Ectodermal cell (in vitro differentiated cells): ENCODE measurements at regions not wholly inside any gene's neighbourhood (a gene's known extent, or its start where the extent isn't known, plus 50 kb on each side); places are given as distances from the start of the nearest gene placed in this dataset.

Experiments used
- H3K27ac ChIP-seq: 2 replicates; pipeline ENCODE4 v1.7.0; 2013; ENCODE audit warnings: mild to moderate bottlenecking, low read depth, low read length; ENCODE audit not compliant: insufficient read depth, poor library complexity, severe bottlenecking
- H3K27me3 ChIP-seq: 2 replicates; pipeline ENCODE4 v1.7.0; 2013; ENCODE audit warnings: mild to moderate bottlenecking, low read length; ENCODE audit not compliant: insufficient read depth, control insufficient read depth, poor library complexity, severe bottlenecking
- H3K36me3 ChIP-seq: one replicate; pipeline ENCODE4 v1.7.0; 2013; ENCODE audit warnings: low read length; ENCODE audit not compliant: control insufficient read depth, insufficient read depth
- H3K4me1 ChIP-seq: one replicate; pipeline ENCODE4 v1.7.0; 2013; ENCODE audit warnings: low read length; ENCODE audit not compliant: control insufficient read depth, insufficient read depth
- H3K4me3 ChIP-seq: 2 replicates; pipeline ENCODE4 v1.7.0; 2013; ENCODE audit warnings: low read depth, low read length, control low read depth; ENCODE audit not compliant: insufficient read depth
- H3K9me3 ChIP-seq: 2 replicates; pipeline ENCODE4 v1.7.0; 2013; ENCODE audit warnings: mild to moderate bottlenecking, low read length, moderate library complexity; ENCODE audit not compliant: control insufficient read depth
- WGBS, 2 experiments: methylation state at CpG; one replicate each; pipeline ENCODE4 v1.1.7; 2013; ENCODE audit warnings: missing lambda C conversion rate in 2 of 2; 5-methylcytosine and 5-hydroxymethylcytosine counted together

DNA sequence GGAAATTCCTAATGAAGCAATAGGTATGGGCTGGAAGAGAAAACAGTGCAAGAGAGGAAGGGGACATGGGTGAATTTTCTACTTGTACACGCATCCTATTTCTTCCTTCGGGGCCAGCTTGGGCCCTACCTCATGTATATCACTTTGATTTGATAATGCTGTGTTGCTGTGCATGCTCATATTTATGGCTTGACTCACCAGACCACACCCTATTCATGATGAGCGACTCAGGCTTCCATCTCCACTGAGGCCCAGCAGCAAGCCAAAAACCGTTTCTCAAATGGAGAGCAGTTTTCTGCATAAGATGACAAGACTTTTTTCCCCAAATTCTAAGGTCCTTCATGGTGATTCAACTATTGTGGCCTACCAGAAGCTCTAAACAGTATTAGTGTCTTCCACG is 2039.1 kb upstream of the CDH9 start:
- no peak overlapping the region for H3K4me3 ChIP-seq
- H3K9me3 ChIP-seq: no peaks in the 10 kb centered on the region
- no peak overlapping the region for H3K27ac ChIP-seq
- no peaks in the 10 kb centered on the region for H3K27me3 ChIP-seq
- H3K36me3 ChIP-seq: no peaks in the 10 kb centered on the region
- 66 to 68% methylated on average over 4 of the region's 5 CpGs for WGBS, 2 experiments
- H3K4me1 ChIP-seq: peaks cover 7% of the 10 kb centered on the region

DNA sequence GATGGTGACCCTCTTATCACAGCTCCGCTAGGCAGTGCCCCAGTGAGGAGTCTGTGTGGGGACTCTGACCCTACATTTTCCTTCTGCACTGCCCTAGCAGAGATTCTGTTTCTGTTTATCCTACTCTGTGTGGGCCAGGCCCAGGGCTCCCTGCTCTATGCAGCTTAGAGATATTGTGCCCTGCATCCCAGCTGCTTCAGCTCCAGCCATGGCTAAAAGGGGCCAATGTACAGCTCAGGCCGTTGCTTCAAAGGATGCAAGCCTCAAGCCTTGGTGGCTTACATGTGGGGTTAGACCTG is 2030.7 kb upstream of the CDH9 start:
- 87 to 97% methylated on average over 1 to 2 of the region's 2 CpGs for WGBS, 2 experiments
- Histone ChIP-seq H3K27ac (no peak overlapping the region), H3K27me3 (no peaks in the 10 kb centered on the region), H3K4me3 (no peak overlapping the region), H3K9me3 (no peaks in the 10 kb centered on the region), H3K4me1 (no peaks in the 10 kb centered on the region), H3K36me3 (no peaks in the 10 kb centered on the region)

DNA sequence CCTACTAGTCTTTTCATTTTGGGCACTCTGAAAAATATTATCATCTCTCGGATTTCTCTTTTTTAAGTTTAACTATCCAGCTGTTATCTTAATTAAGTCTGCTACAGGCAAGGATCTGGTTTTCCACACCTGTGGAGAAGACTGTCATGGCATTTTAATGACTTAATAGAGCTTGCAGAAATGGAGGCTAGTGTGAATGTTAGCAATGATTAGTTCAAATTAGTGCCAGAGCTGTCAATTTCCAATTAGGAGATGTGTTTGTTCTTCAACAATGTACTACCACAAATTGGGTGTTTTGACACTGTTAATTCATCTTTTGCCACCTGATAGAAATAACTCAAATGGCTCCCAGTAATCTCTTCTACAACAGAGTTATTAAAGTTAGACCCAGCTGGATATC is 2023.0 kb upstream of the CDH9 start:
- H3K27ac ChIP-seq: no peak overlapping the region
- H3K27me3 ChIP-seq: no peaks in the 10 kb centered on the region
- WGBS, 2 experiments: 80 to 82% methylated on average over 1 of the region's 1 CpG
- H3K9me3 ChIP-seq: no peaks in the 10 kb centered on the region
- no peaks in the 10 kb centered on the region for H3K4me1 ChIP-seq
- H3K36me3 ChIP-seq: no peaks in the 10 kb centered on the region
- no peak overlapping the region for H3K4me3 ChIP-seq

DNA sequence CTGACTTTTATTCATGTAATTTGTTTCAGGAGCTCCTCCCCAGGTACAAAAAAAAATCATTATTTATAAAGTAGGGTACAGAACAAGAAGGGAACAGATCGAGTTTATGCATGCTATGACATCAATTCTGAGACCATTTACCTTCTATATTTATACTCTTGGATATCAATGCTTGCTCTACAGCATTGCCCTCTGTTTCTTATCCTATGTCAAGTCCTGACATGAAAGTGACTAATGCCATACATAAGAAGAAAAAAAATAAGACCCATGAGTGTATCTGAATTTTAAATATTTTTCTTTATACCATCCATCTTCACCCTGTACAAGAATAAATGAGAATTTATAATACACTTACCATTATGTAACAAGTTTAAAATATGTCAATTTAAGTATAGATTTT is 2016.3 kb upstream of the CDH9 start:
- Histone ChIP-seq H3K9me3 (no peaks in the 10 kb centered on the region), H3K4me1 (no peaks in the 10 kb centered on the region), H3K27ac (no peak overlapping the region), H3K36me3 (no peaks in the 10 kb centered on the region), H3K4me3 (no peak overlapping the region), H3K27me3 (no peaks in the 10 kb centered on the region)
- WGBS, 2 experiments: 94% methylated on average over 1 of the region's 1 CpG; no CpG with 5 or more reads in 1 of the 2 experiments

DNA sequence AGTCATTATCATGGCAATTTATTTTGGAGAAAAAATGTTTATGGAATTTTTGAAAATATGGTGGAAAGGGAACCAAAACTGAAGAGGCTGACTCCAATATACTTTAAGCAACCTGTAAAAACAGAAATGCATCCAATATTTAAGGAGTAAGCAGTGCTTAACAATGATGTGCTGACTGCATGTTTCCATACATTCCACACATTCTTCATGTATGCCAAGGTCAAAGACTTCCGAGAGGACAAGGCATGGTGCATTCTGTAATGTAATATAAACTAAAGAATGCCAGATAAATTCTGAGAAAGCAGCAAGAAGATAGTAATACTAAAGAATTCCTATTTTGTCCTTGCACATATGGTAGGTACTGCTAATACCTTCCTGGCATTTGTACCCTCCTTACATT is 2015.9 kb upstream of the CDH9 start:
- Histone ChIP-seq H3K27ac (no peak overlapping the region), H3K9me3 (no peaks in the 10 kb centered on the region), H3K36me3 (no peaks in the 10 kb centered on the region), H3K4me3 (no peak overlapping the region), H3K27me3 (no peaks in the 10 kb centered on the region), H3K4me1 (no peaks in the 10 kb centered on the region)
- WGBS, 2 experiments: 0% methylated on average over 1 of the region's 1 CpG; no CpG with 5 or more reads in 1 of the 2 experiments

DNA sequence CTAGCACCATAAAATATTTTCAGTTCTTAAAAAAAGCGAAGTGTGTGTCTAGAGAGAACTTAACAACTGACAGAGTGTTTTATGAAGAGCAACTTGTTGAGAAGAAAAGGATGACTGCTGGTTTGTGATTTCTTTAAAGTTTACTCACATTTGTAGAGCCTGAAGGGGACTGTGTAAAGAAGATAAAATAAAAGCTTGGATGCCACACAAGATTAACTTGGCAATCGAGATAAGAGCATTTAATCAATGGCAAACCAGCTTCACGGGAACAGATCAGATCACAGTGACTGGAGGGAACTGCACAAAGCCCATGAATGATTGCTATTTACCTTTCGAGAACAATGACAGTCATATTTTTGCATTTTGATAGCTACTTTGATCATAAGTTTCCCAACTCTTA is 2013.1 kb upstream of the CDH9 start:
- Histone ChIP-seq H3K27me3 (no peaks in the 10 kb centered on the region), H3K36me3 (no peaks in the 10 kb centered on the region), H3K4me1 (no peaks in the 10 kb centered on the region), H3K9me3 (no peaks in the 10 kb centered on the region), H3K4me3 (no peak overlapping the region), H3K27ac (no peak overlapping the region)
- 93 to 99% methylated on average over 4 of the region's 4 CpGs for WGBS, 2 experiments

DNA sequence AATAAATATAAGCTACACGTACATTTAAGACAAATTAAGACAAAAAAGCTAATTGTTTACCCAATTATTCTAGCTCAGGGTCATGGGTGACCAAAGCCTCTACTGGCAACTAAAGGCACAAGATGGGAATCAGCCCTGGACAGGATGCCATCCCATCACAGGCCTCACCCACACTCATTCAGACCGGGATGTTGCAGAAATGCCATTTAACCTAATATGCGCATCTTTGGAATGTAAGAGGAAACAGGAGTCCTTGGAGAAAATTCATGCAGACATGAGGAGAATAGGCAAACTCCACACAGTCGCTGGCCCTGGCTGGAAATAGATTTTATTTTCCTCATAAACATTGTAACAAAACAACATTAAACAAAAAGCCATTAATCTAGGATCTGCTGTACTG is 2003.8 kb upstream of the CDH9 start:
- WGBS, 2 experiments: 43 to 61% methylated on average over 3 to 4 of the region's 4 CpGs
- no peak overlapping the region for H3K4me3 ChIP-seq

DNA sequence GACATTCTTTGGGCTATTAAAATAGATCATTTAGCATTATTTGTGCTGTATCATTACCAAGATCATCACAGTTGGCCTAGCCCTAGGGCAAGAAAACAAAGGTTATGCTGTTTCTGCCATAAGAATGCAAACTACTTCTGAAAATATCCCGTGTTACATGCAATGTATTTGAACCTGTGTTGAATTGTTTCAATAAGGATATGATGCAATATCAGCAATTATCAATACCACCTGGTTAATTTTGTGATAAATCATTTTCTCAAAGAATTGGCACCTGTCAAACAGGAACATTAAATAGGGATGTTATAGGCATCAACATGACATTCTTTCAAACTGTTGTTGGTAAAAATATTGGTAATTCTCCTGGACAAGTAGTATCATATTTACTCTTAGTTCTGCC is 2002.0 kb upstream of the CDH9 start:
- Histone ChIP-seq H3K27me3 (no peaks in the 10 kb centered on the region), H3K27ac (no peak overlapping the region), H3K4me1 (no peaks in the 10 kb centered on the region), H3K36me3 (no peaks in the 10 kb centered on the region), H3K9me3 (no peaks in the 10 kb centered on the region), H3K4me3 (no peak overlapping the region)
- 100% methylated on average over 1 of the region's 1 CpG; no CpG with 5 or more reads in 1 of the 2 experiments for WGBS, 2 experiments

More for the DNA sequence above, 2003.8 kb upstream of the CDH9 start:
- no peaks in the 10 kb centered on the region for H3K36me3 ChIP-seq
- no peaks in the 10 kb centered on the region for H3K27me3 ChIP-seq
- no peaks in the 10 kb centered on the region for H3K4me1 ChIP-seq
- no peak overlapping the region for H3K27ac ChIP-seq
- no peaks in the 10 kb centered on the region for H3K9me3 ChIP-seq

DNA sequence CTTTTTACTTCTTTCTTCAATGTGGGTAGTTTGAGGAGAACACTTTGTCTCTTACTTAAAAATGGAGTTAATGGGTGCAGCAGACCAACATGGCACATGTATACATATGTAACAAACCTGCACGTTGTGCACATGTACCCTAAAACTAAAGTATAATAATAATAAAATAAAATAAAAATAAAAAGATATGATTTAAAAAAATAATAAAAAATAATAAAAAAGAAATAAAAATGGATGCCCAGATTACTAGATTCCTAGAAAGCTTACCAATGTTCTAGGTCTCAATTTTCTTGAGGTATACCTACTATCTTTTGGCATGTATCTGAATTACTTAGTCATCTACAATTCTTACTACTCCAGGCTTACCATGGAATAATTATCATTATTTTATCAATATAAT is 2001.6 kb upstream of the CDH9 start:
- Histone ChIP-seq H3K4me3 (no peak overlapping the region), H3K27me3 (no peaks in the 10 kb centered on the region), H3K36me3 (no peaks in the 10 kb centered on the region), H3K27ac (no peak overlapping the region), H3K9me3 (no peaks in the 10 kb centered on the region), H3K4me1 (no peaks in the 10 kb centered on the region)
- no CpG with 5 or more reads among the region's 1 CpG for WGBS, 2 experiments

DNA sequence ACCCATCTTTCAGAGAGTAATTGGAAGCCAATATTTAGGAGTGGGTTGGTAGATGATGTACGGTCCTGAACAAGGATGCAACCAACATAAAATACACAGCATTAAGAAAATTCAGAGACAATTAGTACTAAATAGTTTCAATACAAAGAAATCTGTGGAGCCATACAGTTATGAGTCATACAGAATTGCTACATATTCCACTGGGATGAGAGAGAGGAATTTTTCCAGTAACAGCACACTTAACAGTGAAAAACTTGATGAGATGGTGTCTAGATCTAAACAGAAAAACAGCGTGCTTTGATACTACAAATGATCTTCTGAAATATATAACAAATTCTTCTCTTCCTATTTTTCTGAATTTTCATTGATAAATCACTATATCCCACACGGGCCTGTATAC is 1999.3 kb upstream of the CDH9 start:
- H3K9me3 ChIP-seq: no peaks in the 10 kb centered on the region
- H3K4me1 ChIP-seq: no peaks in the 10 kb centered on the region
- H3K27me3 ChIP-seq: no peaks in the 10 kb centered on the region
- H3K27ac ChIP-seq: no peak overlapping the region
- no peak overlapping the region for H3K4me3 ChIP-seq
- no peaks in the 10 kb centered on the region for H3K36me3 ChIP-seq
- 94 to 100% methylated on average over 1 to 2 of the region's 3 CpGs for WGBS, 2 experiments

DNA sequence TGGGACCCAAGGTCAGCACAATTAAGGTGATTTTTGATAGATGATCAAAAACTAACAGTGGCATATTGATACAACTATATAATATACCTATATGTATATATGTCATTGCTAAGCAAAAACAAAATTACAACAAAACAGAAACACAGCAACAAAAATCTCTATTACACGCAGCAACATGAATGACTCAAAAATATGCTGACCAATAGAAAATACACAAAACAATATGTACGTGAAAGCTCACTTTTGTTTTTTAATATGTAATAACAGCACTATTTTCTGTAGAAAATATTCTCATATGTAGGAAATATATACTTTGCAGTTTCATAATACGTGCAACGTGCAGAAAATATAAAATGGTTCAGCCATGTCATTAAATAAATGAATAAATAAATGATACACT is 1985.7 kb upstream of the CDH9 start:
- no peak overlapping the region for H3K27ac ChIP-seq
- H3K4me1 ChIP-seq: no peaks in the 10 kb centered on the region
- 92 to 100% methylated on average over 1 to 2 of the region's 4 CpGs for WGBS, 2 experiments
- H3K9me3 ChIP-seq: no peaks in the 10 kb centered on the region
- no peaks in the 10 kb centered on the region for H3K36me3 ChIP-seq
- no peak overlapping the region for H3K4me3 ChIP-seq
- no peaks in the 10 kb centered on the region for H3K27me3 ChIP-seq
